HepG2 (cell line): ENCODE measurements at regions not wholly inside any gene's neighbourhood (a gene's known extent, or its start where the extent isn't known, plus 50 kb on each side); places are given as distances from the start of the nearest gene placed in this dataset.
"Not testable (repeated sequence)": the region's sequence is repeated elsewhere in the genome, so short reads cannot be mapped to it uniquely, and the experiment has no call there.

Experiments used
- ATAC-seq: fragments of 200-7000 bp; cut with Tn5 transposase; 3 replicates; pipeline ENCODE4 v1.9.1; 2020; ENCODE audit warnings: mild to moderate bottlenecking, moderate library complexity
- BruUV-seq: library from RNA; stranded (reverse); fragments of 400-500 nt; replicated peaks from 2 replicates; lab custom pipeline; 2021; lab: Mats Ljungman, UMichigan
- CTCF ChIA-PET: fragments of 300-600 bp; formaldehyde crosslinking; extraction: SDS; loops from one replicate; lab custom pipeline; 2021; ENCODE audit warnings: low total read pairs, inconsistent platforms, low intra/inter-chr PET ratio; lab: Yijun Ruan, JAX
- POLR2A ChIA-PET: fragments of 350-600 bp; sonication (Branson Sonifier 250); formaldehyde crosslinking; loops from one replicate; lab custom pipeline; 2020; ENCODE audit warnings: antibody characterized with exemption, inconsistent platforms; lab: Yijun Ruan, JAX
- DNase-seq: peaks from one replicate; pipeline ENCODE4 v3.0.0-alpha.2; 2015; ENCODE audit warnings: low spot score
- FAIRE-seq: peaks from 3 replicates; lab custom pipeline; 2011; peaks lifted over from hg19 to GRCh38; lab: Jason Lieb, UNC
- H2AFZ ChIP-seq: one replicate; pipeline ENCODE4 v1.6.1; 2011; ENCODE audit warnings: low read length, inconsistent platforms
- H3K27ac ChIP-seq: fragments of 300-600 bp; 3 replicates; pipeline ENCODE4 v1.8.0; 2011; ENCODE audit warnings: mixed run types, mild to moderate bottlenecking, mixed read lengths, low read length, inconsistent platforms; ENCODE audit not compliant: insufficient read depth; ENCODE audit errors: extremely low read length
- H3K27me3 ChIP-seq, 2 experiments: fragments of 200-600 bp in 1 of 2; 2 replicates in 1 of 2; 3 replicates in 1 of 2; pipeline versions ENCODE4 v1.6.0 to v1.8.0; 2011; ENCODE audit warnings: low read length in 2 of 2, mild to moderate bottlenecking in 2 of 2, moderate library complexity in 2 of 2, inconsistent platforms in 1 of 2; ENCODE audit not compliant: insufficient read depth in 2 of 2, control insufficient read depth in 1 of 2
- H3K36me3 ChIP-seq, 2 experiments: fragments of 200-600 bp in 1 of 2; replicated peaks in 1 of 2; 2 replicates in 1 of 2; 3 replicates in 1 of 2; pipeline versions ENCODE4 v1.5.1 to v1.8.0; 2011; ENCODE audit warnings: low read length in 2 of 2, inconsistent platforms in 1 of 2; ENCODE audit not compliant: insufficient read depth in 2 of 2, control insufficient read depth in 1 of 2
- H3K4me1 ChIP-seq: 2 replicates; pipeline ENCODE4 v1.5.1; 2012; ENCODE audit warnings: low read length, inconsistent platforms; ENCODE audit not compliant: insufficient read depth
- H3K4me2 ChIP-seq: 2 replicates; pipeline ENCODE4 v1.6.0; 2011; ENCODE audit warnings: low read depth, low read length, inconsistent platforms
- H3K4me3 ChIP-seq, 3 experiments: fragments of 200-600 bp in 1 of 3; sonication (generic), shearing (Covaris generic) in 1 of 3; replicated peaks in 1 of 3; 2 replicates each; pipeline ENCODE4 v1.5.1; 2011 to 2016; ENCODE audit warnings: low read length in 3 of 3, inconsistent platforms in 2 of 3, low read depth in 2 of 3, mild to moderate bottlenecking in 2 of 3, control low read depth in 1 of 3, mixed read lengths in 1 of 3; ENCODE audit not compliant: insufficient read depth in 1 of 3
- H3K79me2 ChIP-seq: one replicate; pipeline ENCODE4 v1.6.1; 2011; ENCODE audit warnings: low read length, inconsistent platforms; ENCODE audit not compliant: insufficient read depth
- H3K9ac ChIP-seq: 2 replicates; pipeline ENCODE4 v1.6.0; 2011; ENCODE audit warnings: mild to moderate bottlenecking, low read depth, low read length, inconsistent platforms; ENCODE audit not compliant: insufficient read depth
- H3K9me3 ChIP-seq: 2 replicates; pipeline ENCODE4 v1.5.1; 2012; ENCODE audit warnings: mild to moderate bottlenecking, low read length
- H4K20me1 ChIP-seq: 2 replicates; pipeline ENCODE4 v1.6.0; 2011; ENCODE audit warnings: inconsistent platforms, mild to moderate bottlenecking, low read length, moderate library complexity; ENCODE audit not compliant: insufficient read depth
- ATF7 ChIP-seq, 2 experiments: fragments of 450-650 bp in 1 of 2; sonication (generic) in 1 of 2; formaldehyde crosslinking in 1 of 2; IDR thresholded peaks; 2 replicates each; pipeline versions ENCODE4 v1.4.0 to v1.6.1; 2016 to 2020; ENCODE audit warnings: antibody characterized with exemption in 1 of 2, mild to moderate bottlenecking in 1 of 2, missing genetic modification reagents in 1 of 2
- NCOA5 ChIP-seq: sonication (generic); formaldehyde crosslinking; IDR thresholded peaks from 2 replicates; pipeline ENCODE4 v1.4.0; 2020; ENCODE audit warnings: missing genetic modification reagents
- ZNF20 ChIP-seq: sonication (generic); formaldehyde crosslinking; IDR thresholded peaks from 2 replicates; pipeline ENCODE4 v1.4.0; 2020; ENCODE audit warnings: mild to moderate bottlenecking, moderate library complexity, missing genetic modification reagents
- WGBS: methylation state at CpG from one replicate; pipeline ENCODE4 v1.1.6; 2017; ENCODE audit warnings: low lambda C conversion rate; 5-methylcytosine and 5-hydroxymethylcytosine counted together
- in situ Hi-C: cut with HindIII; loops from 2 replicates; pipeline ENCODE4 v1.10.0; 2017; ENCODE audit warnings: low pct_unique_long_range_greater_than_20kb; ENCODE audit not compliant: extremely low pct_ligation_motif_present
- intact Hi-C: fragments of 100-400 bp; cut with micrococcal nuclease; formaldehyde crosslinking; loops from one replicate; pipeline ENCODE4 v1.10.0; 2022; ENCODE audit not compliant: unreplicated experiment
- TF ChIP-seq, protein P1 (sequence below): sonication (generic); formaldehyde crosslinking; IDR thresholded peaks from 2 replicates; pipeline ENCODE4 v1.4.0; 2020; ENCODE audit warnings: mild to moderate bottlenecking, low read depth, missing genetic modification reagents
- TF ChIP-seq, protein P2 (sequence below): fragments of 450-650 bp; IDR thresholded peaks from 2 replicates; pipeline ENCODE4 v1.6.1; 2016

DNA sequence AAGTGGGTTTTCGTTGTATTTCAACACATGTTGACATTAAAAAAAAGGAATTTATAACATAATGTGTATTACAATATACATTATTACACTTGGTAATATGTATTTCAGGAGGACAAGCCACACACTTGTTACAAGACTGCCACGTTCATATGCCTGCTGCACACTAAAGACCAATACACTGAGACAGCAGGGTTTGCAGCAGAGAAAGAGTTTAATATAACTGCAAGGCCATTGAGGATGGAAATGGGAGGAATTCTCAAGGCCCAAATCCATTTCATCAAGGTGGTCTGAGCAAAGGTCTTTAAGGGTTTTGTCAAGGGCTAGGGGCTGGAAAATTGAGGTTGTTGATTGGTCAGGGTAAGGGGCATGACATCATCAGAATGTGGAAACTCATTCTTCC lies 1017.8 kb upstream of the CDH10 start:
- WGBS: 5% methylated on average over 2 of the region's 2 CpGs
- no peak overlapping the region for H3K9ac ChIP-seq
- TF ChIP-seq ATF7 (IDR thresholded peaks at IDR 0.05) (peak; percentile 80), ATF7 (CRISPR knock-in tag; IDR thresholded peaks at IDR 0.05) (no peak), ZNF20 (CRISPR knock-in tag) (no peak), NCOA5 (CRISPR knock-in tag) (no peak)
- TF ChIP-seq, protein P1, sequence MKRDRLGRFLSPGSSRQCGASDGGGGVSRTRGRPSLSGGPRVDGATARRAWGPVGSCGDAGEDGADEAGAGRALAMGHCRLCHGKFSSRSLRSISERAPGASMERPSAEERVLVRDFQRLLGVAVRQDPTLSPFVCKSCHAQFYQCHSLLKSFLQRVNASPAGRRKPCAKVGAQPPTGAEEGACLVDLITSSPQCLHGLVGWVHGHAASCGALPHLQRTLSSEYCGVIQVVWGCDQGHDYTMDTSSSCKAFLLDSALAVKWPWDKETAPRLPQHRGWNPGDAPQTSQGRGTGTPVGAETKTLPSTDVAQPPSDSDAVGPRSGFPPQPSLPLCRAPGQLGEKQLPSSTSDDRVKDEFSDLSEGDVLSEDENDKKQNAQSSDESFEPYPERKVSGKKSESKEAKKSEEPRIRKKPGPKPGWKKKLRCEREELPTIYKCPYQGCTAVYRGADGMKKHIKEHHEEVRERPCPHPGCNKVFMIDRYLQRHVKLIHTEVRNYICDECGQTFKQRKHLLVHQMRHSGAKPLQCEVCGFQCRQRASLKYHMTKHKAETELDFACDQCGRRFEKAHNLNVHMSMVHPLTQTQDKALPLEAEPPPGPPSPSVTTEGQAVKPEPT (CRISPR knock-in tag): no peak
- TF ChIP-seq, all 625 proteins: peak for 1
- Histone ChIP-seq H2AFZ (no peak overlapping the region), H3K4me2 (no peak overlapping the region), H3K9me3 (peaks cover 68% of the 10 kb centered on the region), H3K79me2 (no peaks in the 10 kb centered on the region), H3K27ac (no peak overlapping the region), H3K4me3 (no peak overlapping the region), H3K4me1 (no peaks in the 10 kb centered on the region), H3K27me3 (no peaks in the 10 kb centered on the region), H3K36me3 (no peaks in the 10 kb centered on the region), H4K20me1 (no peaks in the 10 kb centered on the region)
- BruUV-seq: no TSS peak
- FAIRE-seq (no peak), ATAC-seq (no peak), DNase-seq (no peak)
- ChIA-PET CTCF (no interaction called here), POLR2A (no interaction called here)
- in situ Hi-C loops: no loop called here
- intact Hi-C loops: no loop called here

DNA sequence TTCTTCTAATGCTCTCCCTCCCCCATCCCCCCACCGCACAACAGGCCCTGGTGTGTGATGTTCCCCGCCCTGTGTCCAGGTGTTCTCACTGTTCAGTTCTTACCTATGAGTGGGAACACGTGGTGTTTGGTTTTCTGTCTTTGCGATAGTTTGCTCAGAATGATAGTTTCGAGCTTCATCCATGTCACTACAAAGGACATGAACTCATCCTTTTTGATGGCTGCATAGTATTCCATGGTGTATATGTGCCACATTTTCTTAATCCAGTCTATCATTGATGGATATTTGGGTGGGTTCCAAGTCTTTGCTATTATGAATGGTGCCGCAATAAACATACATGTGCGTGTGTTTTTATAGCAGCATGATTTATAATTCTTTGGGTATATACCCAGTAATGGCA lies 1005.5 kb upstream of the CDH10 start:
- WGBS: 24% methylated on average over 7 of the region's 7 CpGs
- intact Hi-C loops, H3K4me3 ChIP-seq, DNase-seq, in situ Hi-C loops, FAIRE-seq, ATAC-seq, H3K27ac ChIP-seq, POLR2A ChIA-PET, CTCF ChIA-PET, H3K9ac ChIP-seq, H3K4me1 ChIP-seq, H3K27me3 ChIP-seq, H3K36me3 ChIP-seq, H3K4me2 ChIP-seq, H2AFZ ChIP-seq, H3K79me2 ChIP-seq, H4K20me1 ChIP-seq, BruUV-seq: not testable (repeated sequence)
- TF ChIP-seq, protein P2, sequence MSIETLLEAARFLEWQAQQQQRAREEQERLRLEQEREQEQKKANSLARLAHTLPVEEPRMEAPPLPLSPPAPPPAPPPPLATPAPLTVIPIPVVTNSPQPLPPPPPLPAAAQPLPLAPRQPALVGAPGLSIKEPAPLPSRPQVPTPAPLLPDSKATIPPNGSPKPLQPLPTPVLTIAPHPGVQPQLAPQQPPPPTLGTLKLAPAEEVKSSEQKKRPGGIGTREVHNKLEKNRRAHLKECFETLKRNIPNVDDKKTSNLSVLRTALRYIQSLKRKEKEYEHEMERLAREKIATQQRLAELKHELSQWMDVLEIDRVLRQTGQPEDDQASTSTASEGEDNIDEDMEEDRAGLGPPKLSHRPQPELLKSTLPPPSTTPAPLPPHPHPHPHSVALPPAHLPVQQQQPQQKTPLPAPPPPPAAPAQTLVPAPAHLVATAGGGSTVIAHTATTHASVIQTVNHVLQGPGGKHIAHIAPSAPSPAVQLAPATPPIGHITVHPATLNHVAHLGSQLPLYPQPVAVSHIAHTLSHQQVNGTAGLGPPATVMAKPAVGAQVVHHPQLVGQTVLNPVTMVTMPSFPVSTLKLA: 0 out of 2 replicates have a peak, but pooled peaks have one; percentile 21
- H3K9me3 ChIP-seq: peaks cover 66% of the 10 kb centered on the region
